SU-DHL-6 (cell line): ENCODE measurements at regions not wholly inside any gene's neighbourhood (a gene's known extent, or its start where the extent isn't known, plus 50 kb on each side); places are given as distances from the start of the nearest gene placed in this dataset.
A peak's percentile ranks its signal among the peaks of the same experiment; 100 is the strongest.
"Not testable (repeated sequence)": the region's sequence is repeated elsewhere in the genome, so short reads cannot be mapped to it uniquely, and the experiment has no call there.

ENCODE experiments used
- H2AFZ ChIP-seq: fragments of 200-600 bp; sonication (generic); 2 replicates; pipeline ENCODE4 v1.6.1; 2014; ENCODE audit warnings: low read depth, mild to moderate bottlenecking, moderate library complexity, mixed read lengths, antibody characterized with exemption, low read length; ENCODE audit not compliant: severe bottlenecking
- H3F3A ChIP-seq: fragments of 200-600 bp; shearing (Covaris generic); 2 replicates; pipeline ENCODE4 v1.6.0; 2016; ENCODE audit warnings: antibody characterized with exemption, mild to moderate bottlenecking; ENCODE audit not compliant: insufficient read depth
- H3K27ac ChIP-seq: fragments of 200-600 bp; sonication (generic); 2 replicates; pipeline ENCODE4 v1.5.1; 2016; ENCODE audit warnings: low read depth, mild to moderate bottlenecking, low read length, moderate library complexity, mixed read lengths
- H3K27me3 ChIP-seq: fragments of 200-600 bp; sonication (generic), shearing (Covaris generic); 2 replicates; pipeline ENCODE4 v1.6.0; 2014; ENCODE audit warnings: mild to moderate bottlenecking, low read length
- H3K36me3 ChIP-seq: fragments of 200-600 bp; sonication (generic); 2 replicates; pipeline ENCODE4 v1.6.1; 2014; ENCODE audit warnings: mild to moderate bottlenecking, low read length, mixed read lengths
- H3K4me2 ChIP-seq: fragments of 300-600, 200-600 bp; shearing (Covaris generic), sonication (generic); 2 replicates; pipeline ENCODE4 v1.6.0; 2014; ENCODE audit warnings: low read length, low read depth, mild to moderate bottlenecking; ENCODE audit not compliant: poor library complexity, severe bottlenecking
- H3K4me3 ChIP-seq: fragments of 200-600 bp; sonication (generic); 2 replicates; pipeline ENCODE4 v1.5.1; 2014; ENCODE audit warnings: antibody characterized with exemption, low read length, mild to moderate bottlenecking, mixed read lengths; ENCODE audit not compliant: insufficient read depth, poor library complexity, severe bottlenecking
- H3K79me2 ChIP-seq: fragments of 200-600 bp; sonication (generic); 2 replicates; pipeline ENCODE4 v1.6.1; 2014; ENCODE audit warnings: mild to moderate bottlenecking, low read length, moderate library complexity; ENCODE audit not compliant: insufficient read depth
- H3K9ac ChIP-seq: fragments of 200-600 bp; sonication (generic); 2 replicates; pipeline ENCODE4 v1.7.0; 2014; ENCODE audit warnings: mild to moderate bottlenecking, low read length
- H3K9me2 ChIP-seq: fragments of 200-600 bp; sonication (generic); replicated peaks from 2 replicates; pipeline ENCODE4 v1.6.1; 2014; ENCODE audit warnings: low read length; ENCODE audit not compliant: insufficient read depth
- H3K9me3 ChIP-seq: fragments of 200-600 bp; sonication (generic); 2 replicates; pipeline ENCODE4 v1.6.1; 2014; ENCODE audit warnings: low read length, mixed read lengths; ENCODE audit not compliant: insufficient read depth
- H4K20me1 ChIP-seq: fragments of 200-600 bp; sonication (generic); 2 replicates; pipeline ENCODE4 v1.6.1; 2014; ENCODE audit warnings: low read depth, mild to moderate bottlenecking, antibody characterized with exemption, low read length, moderate library complexity, mixed read lengths
- CTCF ChIP-seq: fragments of 200-600 bp; sonication (generic); IDR thresholded peaks from one replicate; pipeline ENCODE4 v1.5.1; 2017; ENCODE audit warnings: antibody characterized with exemption, mild to moderate bottlenecking, low read length, moderate library complexity; ENCODE audit not compliant: insufficient read depth, poor library complexity, severe bottlenecking
- EZH2phosphoT487 ChIP-seq: fragments of 200-600 bp; sonication (generic), shearing (Covaris generic); conservative IDR thresholded peaks from 2 replicates; pipeline ENCODE4 v1.6.1; 2018; ENCODE audit warnings: mild to moderate bottlenecking, antibody characterized with exemption, low read length, moderate library complexity, mixed read lengths

DNA sequence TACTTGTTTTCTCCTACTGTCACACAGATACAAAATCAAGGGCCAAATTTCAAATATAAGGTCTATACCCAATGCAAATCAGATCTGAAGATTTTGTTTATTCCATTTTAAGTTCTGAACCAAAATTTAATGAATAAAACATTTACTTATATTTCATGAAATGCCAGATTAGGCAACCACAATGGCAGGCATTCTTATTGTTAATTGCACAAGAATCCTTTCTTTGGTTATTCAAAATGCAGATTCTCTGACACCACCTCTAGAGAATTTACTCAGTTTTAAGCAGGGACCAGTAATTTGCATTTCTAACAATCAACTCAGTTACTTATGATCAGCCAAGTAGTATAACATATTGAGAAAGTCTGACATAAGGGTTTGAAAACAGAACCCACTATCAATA is 972.4 kb upstream of the ACO1 start:
- H3F3A ChIP-seq, result no peaks in the 10 kb centered on the region
- H3K9ac ChIP-seq, result no peak overlapping the region
- H3K9me2 ChIP-seq, result no peaks in the 10 kb centered on the region
- H2AFZ ChIP-seq, result no peak overlapping the region
- H3K79me2 ChIP-seq, result no peaks in the 10 kb centered on the region
- H3K4me3 ChIP-seq, result no peak overlapping the region
- H3K36me3 ChIP-seq, result no peaks in the 10 kb centered on the region
- no peaks in the 10 kb centered on the region for H3K27me3 ChIP-seq
- no peak overlapping the region for H3K27ac ChIP-seq
- TF ChIP-seq EZH2phosphoT487 (no peak), CTCF (no peak)
- H4K20me1 ChIP-seq, result no peaks in the 10 kb centered on the region
- H3K4me2 ChIP-seq, result no peak overlapping the region
- H3K9me3 ChIP-seq, result no peaks in the 10 kb centered on the region

- Histone ChIP-seq H3K4me2 (no peak overlapping the region), H3K9me3 (no peaks in the 10 kb centered on the region), H3F3A (no peaks in the 10 kb centered on the region), H4K20me1 (no peaks in the 10 kb centered on the region), H3K4me3 (no peak overlapping the region), H3K27ac (no peak overlapping the region), H3K9me2 (no peaks in the 10 kb centered on the region), H3K36me3 (no peaks in the 10 kb centered on the region), H3K79me2 (no peaks in the 10 kb centered on the region), H2AFZ (no peak overlapping the region), H3K9ac (no peak overlapping the region), H3K27me3 (no peaks in the 10 kb centered on the region)
- no peak for TF ChIP-seq EZH2phosphoT487
These were observed 969.3 kb upstream of the ACO1 start for GRCh38 chr9:31415164-31415563.

DNA sequence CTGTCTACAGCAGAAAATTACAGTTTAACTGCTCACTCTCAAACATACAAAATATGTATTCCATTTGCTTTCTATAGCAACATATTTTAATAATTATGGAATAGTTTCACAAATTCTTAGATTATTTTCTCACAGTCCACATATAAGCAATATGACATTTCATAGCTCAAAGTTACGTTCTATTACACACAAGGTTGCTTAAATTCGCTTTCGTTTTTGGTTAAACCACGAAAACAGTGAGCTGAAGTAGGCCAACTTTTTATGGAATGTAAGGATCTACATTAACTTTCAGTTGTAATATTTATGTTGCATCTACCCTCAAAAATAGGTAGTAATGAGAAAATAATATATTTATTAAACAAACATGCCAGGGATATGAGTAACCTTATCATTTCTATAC is 966.0 kb upstream of the ACO1 start:
- H3K9me2 ChIP-seq, result no peaks in the 10 kb centered on the region
- peak overlapping the region; percentile 10 for H3K4me2 ChIP-seq
- no peak overlapping the region for H3K4me3 ChIP-seq
- no peaks in the 10 kb centered on the region for H3F3A ChIP-seq
- no peaks in the 10 kb centered on the region for H3K36me3 ChIP-seq
- H2AFZ ChIP-seq, result no peak overlapping the region
- H3K27ac ChIP-seq, result no peak overlapping the region
- H4K20me1 ChIP-seq, result no peaks in the 10 kb centered on the region
- no peaks in the 10 kb centered on the region for H3K79me2 ChIP-seq
- H3K27me3 ChIP-seq, result no peaks in the 10 kb centered on the region
- TF ChIP-seq EZH2phosphoT487 (no peak), CTCF (no peak)
- H3K9me3 ChIP-seq, result no peaks in the 10 kb centered on the region
- H3K9ac ChIP-seq, result no peak overlapping the region

DNA sequence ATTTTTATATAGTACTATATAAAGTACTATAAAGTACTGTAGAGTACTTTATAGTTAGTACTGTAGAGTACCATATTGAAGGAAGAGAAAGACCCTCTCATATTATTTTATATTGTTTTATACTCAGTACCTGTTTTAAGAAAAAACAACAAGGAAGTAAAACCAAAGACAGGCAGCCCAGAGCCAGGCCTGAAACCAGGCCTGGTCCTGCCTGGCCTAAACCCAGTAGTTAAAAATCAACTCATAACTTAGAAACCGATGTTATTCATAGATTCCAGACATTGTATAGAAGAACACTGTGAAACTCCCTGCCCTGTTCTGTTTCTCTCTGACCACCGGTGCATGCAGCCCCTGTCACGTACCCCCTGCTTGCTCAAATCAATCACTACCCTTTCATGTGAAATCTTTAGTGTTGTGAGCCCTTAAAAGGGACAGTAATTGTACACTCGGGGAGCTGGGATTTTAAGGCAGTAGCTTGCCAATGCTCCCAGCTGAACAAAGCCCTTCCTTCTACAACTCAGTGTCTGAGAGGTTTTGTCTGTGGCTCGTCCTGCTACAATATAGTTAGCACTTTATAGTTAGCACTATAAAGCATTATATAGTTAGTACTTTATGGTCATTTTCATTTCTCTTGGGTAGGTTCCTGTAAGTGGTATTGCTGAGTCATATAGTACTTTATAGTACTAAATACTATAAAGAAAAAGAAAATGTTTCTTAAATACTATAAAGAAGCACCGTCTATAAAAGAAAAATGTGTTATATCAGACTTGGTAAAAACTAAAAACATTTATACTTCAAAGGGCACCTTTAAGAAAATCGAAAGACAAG is 940.6 kb upstream of the ACO1 start:
- not testable (repeated sequence) for H3F3A ChIP-seq, H3K4me2 ChIP-seq, H3K79me2 ChIP-seq, H3K9me3 ChIP-seq, H3K9me2 ChIP-seq, H3K9ac ChIP-seq, H3K27ac ChIP-seq, H4K20me1 ChIP-seq, H3K27me3 ChIP-seq, H3K36me3 ChIP-seq, H3K4me3 ChIP-seq
- H2AFZ ChIP-seq, result peak overlapping the region; percentile 44
